Parathyroid adenoma (tissue), 2 donors: ENCODE measurements at regions not wholly inside any gene's neighbourhood (a gene's known extent, or its start where the extent isn't known, plus 50 kb on each side); places are given as distances from the start of the nearest gene placed in this dataset.

ENCODE experiments used
- H2AFZ ChIP-seq: fragments of 300-600 bp; sonication (generic); one replicate; pipeline ENCODE4 v1.7.0; 2017; ENCODE audit warnings: antibody characterized with exemption, mild to moderate bottlenecking
- H3K27ac ChIP-seq: fragments of 300-600 bp; sonication (generic); one replicate; pipeline ENCODE4 v1.7.0; 2017
- H3K27me3 ChIP-seq: fragments of 300-600 bp; sonication (generic); one replicate; pipeline ENCODE4 v1.7.0; 2017; ENCODE audit warnings: low read length; ENCODE audit not compliant: control insufficient read depth, insufficient read depth
- H3K36me3 ChIP-seq: fragments of 300-600 bp; sonication (generic); one replicate; pipeline ENCODE4 v1.7.0; 2017; ENCODE audit warnings: low read length; ENCODE audit not compliant: control insufficient read depth, insufficient read depth
- H3K4me1 ChIP-seq: fragments of 300-600 bp; sonication (generic); one replicate; pipeline ENCODE4 v1.7.0; 2017; ENCODE audit warnings: control low read depth
- H3K4me2 ChIP-seq: fragments of 300-600 bp; sonication (generic); one replicate; pipeline ENCODE4 v1.7.0; 2017; ENCODE audit warnings: low read length
- H3K4me3 ChIP-seq: fragments of 300-600 bp; sonication (generic); one replicate; pipeline ENCODE4 v1.7.0; 2017; ENCODE audit warnings: low read depth, low read length
- H3K79me2 ChIP-seq: fragments of 300-600 bp; sonication (generic); one replicate; pipeline ENCODE4 v1.7.0; 2017; ENCODE audit warnings: control low read depth
- H3K9ac ChIP-seq: fragments of 300-600 bp; sonication (generic); one replicate; pipeline ENCODE4 v1.7.0; 2017; ENCODE audit warnings: mild to moderate bottlenecking
- H3K9me3 ChIP-seq: fragments of 300-600 bp; sonication (generic); one replicate; pipeline ENCODE4 v1.7.0; 2017; ENCODE audit warnings: low read length; ENCODE audit not compliant: control insufficient read depth
- TF ChIP-seq, protein P1 (sequence below): fragments of 300-600 bp; sonication (generic); IDR thresholded peaks from one replicate; pipeline ENCODE4 v1.7.0; 2017; ENCODE audit warnings: antibody characterized with exemption, mild to moderate bottlenecking
- donor health status: primary hyperparathyroidism.

GRCh38 chr3:24578324-24578723 is 83.7 kb upstream of the THRB start:
- Histone ChIP-seq H3K79me2 (no peaks in the 10 kb centered on the region), H3K4me1 (no peaks in the 10 kb centered on the region), H3K4me2 (no peak overlapping the region), H3K9ac (no peak overlapping the region), H3K27me3 (no peaks in the 10 kb centered on the region), H2AFZ (no peak overlapping the region), H3K9me3 (no peaks in the 10 kb centered on the region), H3K36me3 (no peaks in the 10 kb centered on the region), H3K27ac (no peak overlapping the region), H3K4me3 (no peak overlapping the region)
- TF ChIP-seq, protein P1, sequence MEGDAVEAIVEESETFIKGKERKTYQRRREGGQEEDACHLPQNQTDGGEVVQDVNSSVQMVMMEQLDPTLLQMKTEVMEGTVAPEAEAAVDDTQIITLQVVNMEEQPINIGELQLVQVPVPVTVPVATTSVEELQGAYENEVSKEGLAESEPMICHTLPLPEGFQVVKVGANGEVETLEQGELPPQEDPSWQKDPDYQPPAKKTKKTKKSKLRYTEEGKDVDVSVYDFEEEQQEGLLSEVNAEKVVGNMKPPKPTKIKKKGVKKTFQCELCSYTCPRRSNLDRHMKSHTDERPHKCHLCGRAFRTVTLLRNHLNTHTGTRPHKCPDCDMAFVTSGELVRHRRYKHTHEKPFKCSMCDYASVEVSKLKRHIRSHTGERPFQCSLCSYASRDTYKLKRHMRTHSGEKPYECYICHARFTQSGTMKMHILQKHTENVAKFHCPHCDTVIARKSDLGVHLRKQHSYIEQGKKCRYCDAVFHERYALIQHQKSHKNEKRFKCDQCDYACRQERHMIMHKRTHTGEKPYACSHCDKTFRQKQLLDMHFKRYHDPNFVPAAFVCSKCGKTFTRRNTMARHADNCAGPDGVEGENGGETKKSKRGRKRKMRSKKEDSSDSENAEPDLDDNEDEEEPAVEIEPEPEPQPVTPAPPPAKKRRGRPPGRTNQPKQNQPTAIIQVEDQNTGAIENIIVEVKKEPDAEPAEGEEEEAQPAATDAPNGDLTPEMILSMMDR = no peak

GRCh38 chr3:24578951-24579421 is 84.3 kb upstream of the THRB start:
- Histone ChIP-seq H3K27ac (no peak overlapping the region), H3K9ac (no peak overlapping the region), H3K4me3 (no peak overlapping the region), H3K4me1 (no peaks in the 10 kb centered on the region), H3K27me3 (no peaks in the 10 kb centered on the region), H3K9me3 (no peaks in the 10 kb centered on the region), H3K79me2 (no peaks in the 10 kb centered on the region), H3K4me2 (no peak overlapping the region), H2AFZ (no peak overlapping the region), H3K36me3 (no peaks in the 10 kb centered on the region)
- TF ChIP-seq, protein P1 = no peak

GRCh38 chr3:24582431-24583403 is 88.1 kb upstream of the THRB start:
- Histone ChIP-seq H3K27ac (no peak overlapping the region), H3K4me2 (no peak overlapping the region), H3K4me3 (no peak overlapping the region), H3K4me1 (no peaks in the 10 kb centered on the region), H3K9me3 (no peaks in the 10 kb centered on the region), H3K27me3 (no peaks in the 10 kb centered on the region), H3K36me3 (no peaks in the 10 kb centered on the region), H2AFZ (no peak overlapping the region), H3K9ac (no peak overlapping the region), H3K79me2 (no peaks in the 10 kb centered on the region)
- TF ChIP-seq, protein P1 = peak; percentile 30

DNA sequence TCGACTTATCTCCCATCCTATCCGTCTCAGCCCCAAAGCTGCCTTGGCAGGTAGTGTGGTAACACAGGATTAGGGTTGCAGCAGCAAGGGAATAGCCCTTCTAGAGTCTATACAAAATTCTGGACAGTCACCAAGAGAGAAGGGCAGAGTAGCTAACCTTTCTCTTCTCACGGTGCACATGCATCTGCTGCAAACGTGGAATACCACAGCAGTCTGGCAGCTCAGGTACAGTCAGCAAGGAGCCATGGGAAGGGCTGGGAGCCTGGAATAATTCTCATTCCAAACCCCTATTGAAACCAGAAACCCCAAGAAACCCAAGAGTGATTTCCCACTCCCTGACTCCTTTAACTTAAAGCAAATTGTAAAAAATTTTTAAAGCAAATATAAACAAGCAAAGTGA is 92.3 kb upstream of the THRB start:
- H3K27ac ChIP-seq = no peak overlapping the region
- TF ChIP-seq, protein P1 = no peak
- no peak overlapping the region for H2AFZ ChIP-seq
- H3K4me2 ChIP-seq = no peak overlapping the region
- no peak overlapping the region for H3K9ac ChIP-seq
- no peaks in the 10 kb centered on the region for H3K4me1 ChIP-seq
- no peak overlapping the region for H3K4me3 ChIP-seq
- H3K36me3 ChIP-seq = no peaks in the 10 kb centered on the region
- H3K9me3 ChIP-seq = no peaks in the 10 kb centered on the region
- H3K27me3 ChIP-seq = no peaks in the 10 kb centered on the region
- H3K79me2 ChIP-seq = no peaks in the 10 kb centered on the region
